ENCODE measurements at regions not wholly inside any gene's neighbourhood (a gene's known extent, or its start where the extent isn't known, plus 50 kb on each side); places are given as distances from the start of the nearest gene placed in this dataset.
A peak's percentile ranks its signal among the peaks of the same experiment; 100 is the strongest.

DNA sequence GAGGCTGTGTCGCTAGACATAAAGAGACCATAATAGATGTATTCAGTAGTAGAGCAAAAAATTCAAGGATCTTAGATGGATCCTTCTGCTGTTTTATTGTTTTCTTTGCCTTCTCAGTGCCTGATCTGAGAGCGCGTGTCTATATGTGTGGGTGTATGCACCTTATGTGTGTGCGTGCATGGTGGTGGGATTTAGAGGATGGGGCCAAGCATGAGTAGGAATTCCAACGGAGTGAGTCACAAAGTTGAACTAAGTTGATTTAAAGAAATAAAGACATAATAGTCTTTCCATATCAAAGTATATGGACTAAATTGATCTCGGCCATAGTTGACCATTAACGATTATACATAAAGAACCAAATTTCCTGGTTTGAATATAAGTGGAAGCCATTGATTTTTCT is 178.7 kb downstream of the CYYR1 start:
- H3K4me3 ChIP-seq, result no peak overlapping the region
- no peak for DNase-seq
- TF ChIP-seq, protein P1, sequence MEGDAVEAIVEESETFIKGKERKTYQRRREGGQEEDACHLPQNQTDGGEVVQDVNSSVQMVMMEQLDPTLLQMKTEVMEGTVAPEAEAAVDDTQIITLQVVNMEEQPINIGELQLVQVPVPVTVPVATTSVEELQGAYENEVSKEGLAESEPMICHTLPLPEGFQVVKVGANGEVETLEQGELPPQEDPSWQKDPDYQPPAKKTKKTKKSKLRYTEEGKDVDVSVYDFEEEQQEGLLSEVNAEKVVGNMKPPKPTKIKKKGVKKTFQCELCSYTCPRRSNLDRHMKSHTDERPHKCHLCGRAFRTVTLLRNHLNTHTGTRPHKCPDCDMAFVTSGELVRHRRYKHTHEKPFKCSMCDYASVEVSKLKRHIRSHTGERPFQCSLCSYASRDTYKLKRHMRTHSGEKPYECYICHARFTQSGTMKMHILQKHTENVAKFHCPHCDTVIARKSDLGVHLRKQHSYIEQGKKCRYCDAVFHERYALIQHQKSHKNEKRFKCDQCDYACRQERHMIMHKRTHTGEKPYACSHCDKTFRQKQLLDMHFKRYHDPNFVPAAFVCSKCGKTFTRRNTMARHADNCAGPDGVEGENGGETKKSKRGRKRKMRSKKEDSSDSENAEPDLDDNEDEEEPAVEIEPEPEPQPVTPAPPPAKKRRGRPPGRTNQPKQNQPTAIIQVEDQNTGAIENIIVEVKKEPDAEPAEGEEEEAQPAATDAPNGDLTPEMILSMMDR (IDR thresholded peaks at IDR 0.05), result no peak
- no peak for TF ChIP-seq POLR2A (IDR thresholded peaks at IDR 0.05)
- WGBS, 4 donors, result 95 to 98% (median 97%) methylated on average over 7 of the region's 7 CpGs
- no peaks in the 10 kb centered on the region for H3K36me3 ChIP-seq (replicated peaks in 1 of 2)
- no peaks in the 10 kb centered on the region for H3K9me3 ChIP-seq (replicated peaks in 1 of 3)
- no peaks in the 10 kb centered on the region for H3K27me3 ChIP-seq
- intact Hi-C loops (cut with DNase I), result no loop called here
- no peak overlapping the region for H3K27ac ChIP-seq
- no peaks in the 10 kb centered on the region for H3K4me1 ChIP-seq (replicated peaks in 1 of 2)

DNA sequence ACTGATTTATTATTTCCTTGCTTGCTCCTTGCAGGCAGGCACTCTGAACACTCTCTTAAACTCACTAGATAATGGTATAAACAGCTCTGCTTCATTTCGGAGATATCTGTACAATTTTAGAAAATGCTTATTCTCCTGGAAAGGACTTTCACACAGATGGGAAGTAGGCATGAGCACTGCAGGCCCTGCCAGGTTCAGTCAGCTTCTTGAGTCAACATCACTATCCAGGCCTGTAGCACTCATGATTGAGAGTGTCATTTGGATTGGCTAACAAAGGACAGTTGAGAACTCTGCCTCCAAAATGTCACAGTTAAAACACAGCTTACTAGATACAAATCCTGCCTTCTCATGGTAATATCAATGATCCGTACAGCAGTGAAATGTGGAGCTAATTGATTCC is 181.9 kb downstream of the CYYR1 start:
- no peak for DNase-seq
- Histone ChIP-seq H3K27ac (no peak overlapping the region), H3K4me1 (replicated peaks in 1 of 2) (no peaks in the 10 kb centered on the region), H3K36me3 (replicated peaks in 1 of 2) (no peaks in the 10 kb centered on the region), H3K4me3 (no peak overlapping the region), H3K9me3 (replicated peaks in 1 of 3) (no peaks in the 10 kb centered on the region), H3K27me3 (no peaks in the 10 kb centered on the region)
- 70 to 79% (median 76%) methylated on average over 2 of the region's 2 CpGs for WGBS, 4 donors
- intact Hi-C loops (cut with DNase I), result no loop called here
- TF ChIP-seq POLR2A (IDR thresholded peaks at IDR 0.05), result no peak
- TF ChIP-seq, protein P1 (IDR thresholded peaks at IDR 0.05), result no peak

DNA sequence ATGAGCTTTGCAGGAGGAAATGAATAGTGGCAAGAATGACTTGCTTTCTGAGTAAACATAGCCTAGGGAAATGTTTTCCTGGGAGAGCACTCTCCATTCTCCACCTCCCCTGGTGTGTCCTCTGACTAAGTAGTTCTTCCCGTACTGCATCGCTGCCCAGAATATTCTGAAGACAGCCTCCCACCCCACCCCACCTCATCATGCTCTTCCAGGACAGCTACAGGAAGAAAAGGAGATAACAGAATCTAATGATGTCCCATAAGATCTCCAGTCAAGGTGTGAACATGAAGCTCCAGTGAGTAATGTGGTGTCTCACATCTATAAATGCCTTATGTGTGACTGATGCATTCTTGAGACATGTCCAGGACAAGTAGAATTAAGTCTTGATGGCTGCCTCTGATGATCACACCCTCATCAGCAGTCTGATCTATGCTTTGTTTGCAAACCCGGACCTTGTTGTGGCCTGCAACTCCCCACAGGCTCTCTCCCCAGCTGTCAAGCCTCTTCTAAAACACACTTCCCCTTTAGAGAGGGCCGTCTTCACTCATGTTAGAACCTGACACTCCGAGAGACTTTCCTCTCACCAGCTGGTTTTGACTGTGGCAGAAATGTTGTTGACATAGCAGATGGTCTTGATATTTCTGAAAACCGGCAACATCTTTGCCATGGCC is 183.0 kb downstream of the CYYR1 start:
- Histone ChIP-seq H3K27ac (no peak overlapping the region), H3K27me3 (no peaks in the 10 kb centered on the region), H3K36me3 (replicated peaks in 1 of 2) (no peaks in the 10 kb centered on the region), H3K4me3 (no peak overlapping the region), H3K9me3 (replicated peaks in 1 of 3) (no peaks in the 10 kb centered on the region), H3K4me1 (replicated peaks in 1 of 2) (no peaks in the 10 kb centered on the region)
- intact Hi-C loops (cut with DNase I), result no loop called here
- WGBS, 4 donors, result 66 to 84% (median 73%) methylated on average over 6 of the region's 6 CpGs
- no peak for DNase-seq
- TF ChIP-seq, protein P1 (IDR thresholded peaks at IDR 0.05), result no peak
- no peak for TF ChIP-seq POLR2A (IDR thresholded peaks at IDR 0.05)

DNA sequence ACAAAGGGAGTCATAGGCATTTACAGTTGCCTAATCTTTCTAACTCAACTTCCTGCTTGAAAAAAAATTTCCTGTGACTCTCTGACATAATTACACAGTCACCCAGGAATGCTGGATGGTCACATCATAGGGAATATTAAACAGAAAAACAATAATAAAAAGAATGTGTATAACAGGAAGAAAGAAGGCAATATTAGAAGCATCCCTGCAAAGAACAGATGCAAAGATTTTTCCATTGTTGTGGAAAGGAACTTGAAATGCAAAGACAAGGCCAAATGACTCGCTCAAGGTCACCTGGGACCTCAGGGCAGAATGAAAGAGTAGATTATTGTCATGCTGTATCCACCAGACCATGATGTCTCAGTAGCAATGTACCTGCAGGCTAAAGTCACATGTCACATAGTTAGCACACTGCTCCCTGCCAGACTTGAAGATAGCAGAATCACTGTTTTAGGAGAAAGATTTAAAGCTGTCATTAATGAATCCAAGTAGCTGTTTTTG is 184.3 kb downstream of the CYYR1 start:
- intact Hi-C loops (cut with DNase I), result no loop called here
- Histone ChIP-seq H3K4me1 (replicated peaks in 1 of 2) (no peaks in the 10 kb centered on the region), H3K27me3 (no peaks in the 10 kb centered on the region), H3K36me3 (replicated peaks in 1 of 2) (no peaks in the 10 kb centered on the region), H3K4me3 (no peak overlapping the region), H3K9me3 (replicated peaks in 1 of 3) (no peaks in the 10 kb centered on the region), H3K27ac (no peak overlapping the region)
- DNase-seq, result peak in 1 of 7 donors; percentile 10
- WGBS, 4 donors, result 32 to 42% (median 39%) methylated on average over 1 of the region's 1 CpG
- TF ChIP-seq, protein P1 (IDR thresholded peaks at IDR 0.05), result no peak
- TF ChIP-seq POLR2A (IDR thresholded peaks at IDR 0.05), result no peak
